Keratinocyte (primary cell): ENCODE measurements at regions not wholly inside any gene's neighbourhood (a gene's known extent, or its start where the extent isn't known, plus 50 kb on each side); places are given as distances from the start of the nearest gene placed in this dataset.

ENCODE experiments used
- EZH2 ChIP-seq: IDR thresholded peaks from one replicate; pipeline ENCODE4 v1.6.1; 2012; ENCODE audit warnings: inconsistent platforms, mild to moderate bottlenecking, low read length, moderate library complexity
- TF ChIP-seq, protein P1 (sequence below), 3 experiments: IDR thresholded peaks in 1 of 3; conservative IDR thresholded peaks in 1 of 3; optimal IDR thresholded peaks in 1 of 3; 2 replicates in 2 of 3; 3 replicates in 1 of 3; pipeline versions ENCODE3 to v1.5.1; 2011; ENCODE audit warnings: low read length in 3 of 3, mild to moderate bottlenecking in 3 of 3, moderate library complexity in 2 of 3, control low read depth in 1 of 3, inconsistent platforms in 1 of 3; ENCODE audit not compliant: insufficient read depth in 2 of 3; ENCODE audit errors: extremely low read depth in 1 of 3

GRCh38 chr1:17892851-17893250 is 137.7 kb downstream of the ACTL8 start:
- TF ChIP-seq, protein P1, sequence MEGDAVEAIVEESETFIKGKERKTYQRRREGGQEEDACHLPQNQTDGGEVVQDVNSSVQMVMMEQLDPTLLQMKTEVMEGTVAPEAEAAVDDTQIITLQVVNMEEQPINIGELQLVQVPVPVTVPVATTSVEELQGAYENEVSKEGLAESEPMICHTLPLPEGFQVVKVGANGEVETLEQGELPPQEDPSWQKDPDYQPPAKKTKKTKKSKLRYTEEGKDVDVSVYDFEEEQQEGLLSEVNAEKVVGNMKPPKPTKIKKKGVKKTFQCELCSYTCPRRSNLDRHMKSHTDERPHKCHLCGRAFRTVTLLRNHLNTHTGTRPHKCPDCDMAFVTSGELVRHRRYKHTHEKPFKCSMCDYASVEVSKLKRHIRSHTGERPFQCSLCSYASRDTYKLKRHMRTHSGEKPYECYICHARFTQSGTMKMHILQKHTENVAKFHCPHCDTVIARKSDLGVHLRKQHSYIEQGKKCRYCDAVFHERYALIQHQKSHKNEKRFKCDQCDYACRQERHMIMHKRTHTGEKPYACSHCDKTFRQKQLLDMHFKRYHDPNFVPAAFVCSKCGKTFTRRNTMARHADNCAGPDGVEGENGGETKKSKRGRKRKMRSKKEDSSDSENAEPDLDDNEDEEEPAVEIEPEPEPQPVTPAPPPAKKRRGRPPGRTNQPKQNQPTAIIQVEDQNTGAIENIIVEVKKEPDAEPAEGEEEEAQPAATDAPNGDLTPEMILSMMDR (optimal IDR thresholded peaks at IDR 0.05 in 1 of 3, IDR thresholded peaks at IDR 0.05 in 1 of 3, conservative IDR thresholded peaks at IDR 0.05 in 1 of 3; ENCODE audit: extremely low read depth in 1 of 3, insufficient read depth in 2 of 3, low read length in 3 of 3): no peak
- TF ChIP-seq EZH2: no peak
